Central memory CD4-positive, alpha-beta T cell (primary cell): ENCODE measurements at regions not wholly inside any gene's neighbourhood (a gene's known extent, or its start where the extent isn't known, plus 50 kb on each side); places are given as distances from the start of the nearest gene placed in this dataset.

ENCODE experiments used
- DNase-seq: peaks from one replicate; pipeline ENCODE4 v3.0.0; 2022

DNA sequence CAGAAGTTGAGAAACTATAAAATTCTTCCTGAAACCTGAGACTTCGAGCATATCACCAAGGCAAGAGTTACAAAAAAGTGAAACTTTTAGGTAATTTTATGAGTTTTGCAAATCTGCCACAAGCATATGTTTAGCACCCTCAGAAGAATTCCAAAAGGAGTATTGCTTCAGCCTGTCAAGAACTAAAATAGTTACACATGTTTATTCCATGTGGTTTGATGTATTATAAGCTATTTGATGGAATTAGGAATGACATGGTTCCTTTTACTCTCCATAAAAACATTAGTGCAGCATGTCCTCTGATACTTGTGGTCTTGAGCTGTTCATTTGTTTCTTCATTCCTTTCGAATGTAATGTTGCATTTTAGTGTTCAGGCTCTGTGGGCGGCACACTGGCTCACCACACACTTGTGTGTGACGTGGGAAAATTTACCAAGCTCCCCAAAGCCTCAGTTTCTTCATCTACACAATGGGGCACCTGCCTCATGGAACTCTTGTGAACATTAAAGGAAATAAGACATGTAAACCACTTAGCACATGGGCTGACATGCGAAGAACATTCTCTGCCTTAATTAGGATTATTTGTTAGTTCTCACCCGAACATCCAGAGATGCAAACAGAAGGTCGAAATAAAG is 204.2 kb upstream of the FOXF1 start:
- DNase-seq = no peak

DNA sequence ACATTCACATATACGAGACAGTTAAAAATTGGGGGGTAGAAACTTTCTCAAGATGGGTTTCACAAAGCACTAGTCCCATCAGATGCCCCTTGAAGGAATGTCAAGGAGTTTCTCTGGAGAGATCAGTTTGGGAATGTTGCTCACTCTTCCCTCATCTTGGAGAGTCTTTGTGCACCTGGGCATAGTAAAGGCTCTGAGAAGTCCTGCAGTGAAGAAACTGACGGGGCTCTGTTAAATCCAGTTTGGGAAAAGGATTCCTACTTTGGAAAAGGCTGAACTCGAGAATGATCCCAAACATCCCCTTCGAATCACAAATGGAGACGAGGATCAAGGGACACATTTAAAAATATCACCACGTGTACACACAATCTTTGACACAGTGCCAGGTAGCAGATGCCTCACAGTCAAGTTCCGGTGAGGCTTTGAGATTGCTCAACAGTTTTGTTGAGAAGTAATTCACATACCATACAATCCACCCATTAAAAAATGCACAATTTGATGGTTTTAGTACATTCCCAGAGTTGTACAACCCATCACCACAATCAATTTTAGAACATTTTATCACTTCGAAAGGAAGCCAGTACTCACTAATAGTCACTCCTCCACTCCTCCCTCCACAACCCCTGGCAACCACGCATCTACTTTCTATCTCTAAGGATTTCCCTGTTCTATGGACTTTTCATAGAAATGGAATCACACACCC is 203.4 kb upstream of the FOXF1 start:
- no peak for DNase-seq

DNA sequence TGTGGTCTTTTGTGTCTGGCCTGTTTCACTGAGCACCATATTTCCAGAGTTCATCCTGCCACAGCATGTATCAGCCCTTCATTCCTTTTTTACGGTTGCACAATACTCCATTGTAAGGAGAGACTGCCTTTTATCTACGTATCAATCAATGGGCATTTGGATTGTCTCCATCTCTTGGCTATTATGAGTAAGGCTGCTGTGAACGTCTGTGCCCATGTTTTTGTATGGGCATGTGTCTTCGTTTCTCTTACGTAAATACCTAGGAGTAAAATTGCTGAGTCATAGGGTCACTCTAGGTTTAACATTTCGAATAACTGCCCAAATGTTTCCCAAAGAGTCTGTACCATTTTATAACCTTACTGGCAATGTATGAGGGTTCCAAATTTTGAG is 202.8 kb upstream of the FOXF1 start:
- DNase-seq = no peak

DNA sequence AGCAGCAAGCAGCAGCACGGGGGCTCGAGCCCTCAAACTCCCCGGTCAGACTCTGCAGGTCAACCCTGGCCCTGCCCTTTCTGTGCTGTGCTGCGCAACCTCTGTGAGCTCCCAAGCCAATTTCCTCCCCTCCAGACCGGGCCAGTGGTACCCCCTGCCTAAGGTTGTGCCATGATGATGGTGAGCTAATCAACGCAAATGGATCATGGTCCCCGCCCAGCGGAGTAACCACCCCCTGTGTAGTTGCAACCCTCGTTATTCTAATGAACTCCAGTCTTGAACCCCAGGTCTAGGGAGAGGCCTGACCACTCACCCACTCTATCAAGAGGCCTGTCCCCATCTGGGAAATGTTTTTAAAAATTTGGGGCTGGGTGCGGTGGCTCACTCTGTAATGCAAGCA is 201.8 kb upstream of the FOXF1 start:
- no peak for DNase-seq

DNA sequence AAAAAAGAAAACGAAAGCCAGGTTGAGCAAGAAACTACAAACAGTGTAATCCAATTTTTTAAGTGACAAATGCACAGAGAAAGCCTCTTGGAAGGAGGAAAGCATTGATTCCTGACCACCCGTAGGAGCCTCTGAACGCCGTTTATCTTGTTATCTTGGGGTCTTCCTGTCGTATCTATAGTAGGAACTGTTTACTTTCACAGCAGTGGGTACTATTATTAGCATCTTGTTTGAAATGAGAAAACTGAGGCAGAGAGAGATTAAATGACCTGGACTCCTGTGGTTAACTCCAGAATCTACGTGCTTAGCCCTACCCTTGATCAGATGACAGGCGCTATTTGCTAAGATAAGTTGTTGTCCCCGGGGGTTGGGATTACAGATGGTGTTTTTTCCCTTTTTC is 196.7 kb upstream of the FOXF1 start:
- no peak for DNase-seq

DNA sequence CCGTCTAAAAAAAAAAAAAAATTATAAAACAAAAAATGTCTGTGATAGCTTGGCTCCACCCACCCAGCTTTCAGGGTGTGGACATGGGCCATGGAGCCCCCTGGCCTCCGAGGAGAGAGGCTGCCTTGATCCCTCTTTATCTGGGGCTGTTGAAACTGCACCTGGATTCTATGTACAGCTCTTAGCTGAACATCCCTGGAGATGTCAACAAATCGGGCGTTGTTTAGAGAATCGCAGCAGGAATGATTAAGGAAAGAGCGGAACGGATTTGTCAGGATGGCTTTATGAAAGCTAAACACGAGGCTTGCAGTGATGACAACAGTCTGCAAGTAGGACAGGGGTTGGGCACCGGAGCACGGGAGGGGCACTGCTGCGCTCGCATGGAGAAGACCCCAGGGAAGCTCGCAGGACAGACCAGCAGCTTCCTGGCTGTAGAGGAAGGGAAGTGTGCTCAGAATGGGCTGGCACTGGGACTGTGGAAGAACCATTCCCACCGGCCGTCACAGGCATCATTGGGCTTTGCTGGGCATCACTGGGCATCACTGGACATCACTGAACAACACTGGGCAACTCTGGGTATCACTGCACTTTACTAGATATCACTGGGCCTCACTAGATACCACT is 195.8 kb upstream of the FOXF1 start:
- no peak for DNase-seq

DNA sequence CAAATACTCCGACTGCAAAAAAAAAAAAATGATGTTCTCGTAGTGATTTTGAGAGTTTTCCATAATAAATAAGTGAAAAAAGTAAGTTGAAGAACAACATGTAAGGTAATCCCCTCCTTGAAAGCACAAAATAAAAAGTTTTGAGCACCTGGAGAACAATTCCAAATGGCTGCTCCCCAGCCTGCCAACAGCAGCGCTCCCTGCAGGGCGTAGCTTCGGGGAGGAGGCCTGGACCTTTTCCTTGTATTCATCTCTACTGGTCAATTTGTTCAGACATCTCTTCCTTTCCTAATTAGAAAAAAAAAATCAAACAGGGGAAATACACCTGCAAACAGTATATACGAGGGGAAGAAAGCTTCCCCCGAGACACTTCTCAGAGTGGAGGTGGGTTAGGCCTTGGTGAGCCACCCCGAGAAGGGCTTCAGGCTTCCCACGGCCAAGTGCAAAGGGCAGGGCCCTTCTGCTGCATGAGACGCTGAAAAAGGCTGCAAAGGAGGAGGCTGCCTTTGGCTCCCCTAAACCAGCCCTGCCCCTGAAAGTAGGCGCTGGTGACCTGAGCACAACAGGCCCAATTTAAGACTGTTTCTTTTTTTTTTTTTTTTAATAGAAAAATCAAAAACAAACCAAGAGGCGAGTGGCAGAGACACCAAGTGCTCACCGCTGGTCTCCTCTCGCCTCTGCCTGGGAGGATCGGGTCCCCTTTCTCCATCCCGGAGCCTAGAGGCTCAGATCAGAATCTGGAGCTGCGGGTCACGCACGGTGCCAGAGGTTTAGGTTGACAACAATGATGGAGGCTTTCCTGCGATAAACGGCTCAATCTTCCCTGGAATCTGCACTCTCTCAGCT is 193.1 kb upstream of the FOXF1 start:
- DNase-seq = no peak

DNA sequence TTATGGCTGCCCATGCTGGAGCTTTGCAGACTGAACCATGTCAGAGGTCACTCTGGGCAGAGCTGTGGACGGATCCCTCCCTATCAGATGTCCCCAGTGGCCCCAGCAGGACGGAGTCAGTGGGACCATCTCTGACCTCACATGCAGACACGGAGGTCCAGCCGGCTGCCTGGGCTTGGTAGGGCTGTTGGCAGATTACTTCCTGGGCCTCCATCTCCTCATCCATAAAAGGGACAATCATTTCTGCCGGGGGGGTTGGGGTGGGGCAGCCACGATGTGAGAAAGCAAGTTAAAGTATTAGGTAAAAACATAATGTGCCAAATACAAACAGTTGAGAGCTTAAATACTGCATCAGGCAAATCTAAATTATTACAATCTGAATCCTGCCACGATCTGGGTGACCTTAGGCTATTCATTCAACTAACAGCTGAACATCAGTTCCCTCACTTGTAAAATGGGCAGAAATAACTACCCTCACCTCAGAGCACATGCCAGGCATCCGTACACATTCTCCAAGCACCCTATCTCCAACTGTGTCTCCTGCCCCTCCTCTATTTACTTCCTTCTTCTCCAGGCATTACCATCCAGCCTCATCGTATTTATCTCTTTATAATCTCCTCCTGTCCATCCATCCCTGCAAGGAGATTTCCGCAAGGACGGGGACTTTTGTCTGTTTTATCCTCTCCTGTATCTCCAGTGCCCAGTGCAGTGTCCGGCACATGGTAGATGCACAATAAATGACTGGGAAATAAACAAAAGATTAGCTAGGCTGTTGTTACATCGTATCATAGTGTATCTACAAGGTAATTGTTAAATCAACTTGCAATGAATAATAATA is 192.3 kb upstream of the FOXF1 start:
- DNase-seq = no peak

DNA sequence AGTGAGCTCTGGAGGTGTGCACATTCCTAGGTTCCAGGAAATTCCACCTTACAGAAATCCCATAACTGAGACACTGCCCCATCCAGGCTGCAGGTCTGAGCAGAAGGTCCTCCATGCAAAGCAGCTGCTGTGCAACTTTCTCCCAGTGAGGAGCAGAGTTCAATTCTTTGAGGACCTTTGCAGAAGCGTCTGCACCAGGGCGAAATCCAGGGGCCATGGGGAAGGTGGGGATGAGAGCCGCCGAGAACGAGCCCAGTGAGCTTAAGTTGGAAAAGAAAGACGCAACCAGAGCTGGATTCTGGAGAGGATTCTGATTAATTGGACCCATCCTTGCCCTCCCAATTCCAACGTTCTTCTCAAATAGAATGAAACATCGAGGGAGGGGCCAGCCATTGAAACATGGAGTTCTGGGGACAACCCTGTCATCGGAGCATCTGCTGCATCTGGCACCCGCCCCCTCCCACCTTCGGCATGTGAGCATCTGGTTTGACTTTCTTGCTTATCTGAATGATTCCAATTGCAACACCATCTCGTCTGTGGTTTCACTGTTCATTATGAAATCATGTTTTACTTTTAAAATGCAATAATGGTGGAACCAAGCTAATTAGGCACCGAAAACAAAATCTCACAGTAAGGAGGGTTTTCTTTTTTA is 190.6 kb upstream of the FOXF1 start:
- no peak for DNase-seq

DNA sequence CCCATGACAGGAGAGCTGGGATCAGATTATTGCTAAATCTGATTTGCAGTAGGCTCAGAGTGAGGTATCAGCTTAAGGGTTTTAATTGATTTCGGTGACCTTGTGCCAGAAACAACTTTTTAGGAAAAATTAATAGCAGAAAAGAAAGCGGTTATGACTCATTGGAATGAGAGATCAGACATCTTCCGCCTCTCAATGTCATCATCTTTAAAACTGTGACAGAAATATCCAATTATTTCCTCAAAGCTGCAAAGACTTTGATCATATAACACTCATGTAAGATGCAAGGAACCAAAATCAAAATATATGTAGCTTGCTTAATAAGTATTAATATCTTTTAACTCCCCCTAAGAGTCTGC is 190.1 kb upstream of the FOXF1 start:
- no peak for DNase-seq

DNA sequence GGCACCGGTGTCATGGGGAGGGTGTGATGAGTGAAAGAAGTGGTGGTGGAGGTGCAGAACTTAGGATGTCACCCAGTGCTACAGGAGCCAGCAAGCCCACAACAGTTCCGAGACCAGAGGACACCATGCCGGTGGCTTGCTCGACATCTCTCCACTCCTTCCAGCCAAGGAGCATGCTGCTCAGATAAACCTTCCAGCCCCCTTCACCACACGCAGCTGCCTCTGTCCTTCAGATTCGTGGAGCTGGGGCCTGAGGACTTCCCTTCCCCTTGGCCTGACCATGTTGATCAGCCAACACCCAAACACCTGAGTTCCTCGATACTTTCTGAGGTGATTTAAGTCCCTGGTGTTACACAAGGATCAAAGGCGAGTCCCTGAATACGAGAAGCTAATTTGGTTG is 188.8 kb upstream of the FOXF1 start:
- DNase-seq = no peak

DNA sequence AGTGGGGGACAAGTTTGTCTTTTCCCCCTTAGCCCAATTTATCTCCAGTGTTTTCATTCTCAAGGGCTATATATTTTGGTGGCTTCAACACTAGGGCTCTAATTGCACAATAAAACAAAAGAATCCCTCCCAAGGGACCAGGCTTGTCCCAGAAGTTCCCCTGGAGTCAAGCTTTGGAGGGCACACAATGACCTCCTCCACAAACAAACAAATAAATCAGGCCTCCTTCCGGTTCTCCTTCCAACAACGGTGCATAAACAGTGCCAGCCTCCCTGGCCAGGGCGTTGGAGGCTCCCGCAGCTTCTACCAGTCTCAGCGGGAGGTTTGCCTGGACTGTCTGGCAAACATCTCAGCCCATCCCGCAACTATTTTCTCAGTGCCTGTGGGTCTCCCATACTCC is 188.0 kb upstream of the FOXF1 start:
- no peak for DNase-seq

DNA sequence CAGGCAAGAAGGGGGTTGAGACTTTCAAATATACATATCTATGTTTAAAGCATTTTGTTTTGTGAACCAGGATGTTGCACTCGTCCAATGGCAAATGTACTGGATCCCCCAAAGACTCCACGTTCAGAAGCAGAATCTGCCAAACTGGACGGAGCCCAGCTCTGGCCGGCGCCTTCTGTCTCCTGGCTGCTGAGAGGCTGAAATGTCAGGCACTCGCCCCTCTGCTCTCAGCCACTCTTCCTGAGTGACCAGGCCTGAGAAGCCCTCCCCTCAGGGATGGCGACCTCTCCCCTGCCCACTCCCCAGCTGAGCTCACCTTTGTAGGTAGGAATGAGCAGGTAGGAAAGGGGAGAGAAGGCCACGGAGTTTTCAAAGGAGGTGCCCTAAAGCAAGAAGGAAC is 187.5 kb upstream of the FOXF1 start:
- no peak for DNase-seq

DNA sequence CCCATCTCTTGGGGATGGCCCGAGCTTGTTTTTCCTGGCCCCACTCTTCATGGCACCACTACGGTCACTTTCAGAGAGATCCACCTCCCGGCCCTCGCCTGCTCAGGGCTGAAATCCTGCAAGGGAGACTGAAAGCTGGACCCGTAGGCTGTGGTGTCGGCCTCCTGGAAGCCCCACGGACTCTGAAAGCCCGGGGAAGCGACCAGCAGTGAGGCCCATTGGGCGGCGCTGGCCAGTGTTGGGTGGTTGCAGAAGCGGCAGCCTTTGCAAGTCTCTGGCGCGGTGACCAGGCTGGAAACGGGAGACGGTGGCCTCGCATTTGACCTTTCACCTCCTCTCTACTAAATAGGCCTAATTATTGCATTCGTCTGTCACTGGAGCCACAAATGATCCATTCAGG is 186.0 kb upstream of the FOXF1 start:
- DNase-seq = no peak

DNA sequence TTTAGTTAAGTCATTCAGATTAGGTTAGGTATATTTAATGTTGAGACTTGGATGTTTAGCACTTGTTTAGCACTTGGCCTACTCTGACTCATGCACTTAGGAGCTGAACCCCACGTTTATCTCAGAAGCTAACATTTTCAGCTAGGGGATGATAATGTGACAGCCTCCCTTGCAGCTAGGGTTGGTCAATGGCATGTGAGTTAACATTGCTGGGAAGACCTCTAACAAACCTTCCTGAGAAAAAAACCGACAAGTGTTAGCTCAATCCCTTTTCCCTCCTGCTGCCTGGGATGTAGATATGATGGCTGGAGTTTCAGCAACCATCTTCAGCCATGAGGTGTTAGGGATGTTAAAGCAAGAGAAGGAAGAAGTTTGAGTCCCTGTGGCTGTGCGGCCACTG is 185.0 kb upstream of the FOXF1 start:
- no peak for DNase-seq

DNA sequence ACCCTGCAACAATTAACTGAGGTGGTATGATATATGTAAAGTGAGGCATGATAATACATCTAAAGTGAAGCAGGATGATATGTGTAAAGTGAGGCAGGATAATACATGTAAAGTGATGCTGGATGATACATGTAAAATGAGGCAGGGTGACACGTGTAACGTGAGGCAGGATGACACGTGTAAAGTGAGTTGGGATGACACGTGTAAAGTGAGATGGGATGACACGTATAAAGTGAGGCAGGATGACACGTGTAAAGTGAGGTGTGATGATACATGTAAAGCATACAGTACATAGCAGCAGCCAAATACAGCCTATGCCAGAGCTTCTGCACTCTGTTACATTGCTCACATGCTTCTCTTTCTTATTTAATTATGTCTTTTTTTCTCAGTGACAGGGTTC is 184.4 kb upstream of the FOXF1 start:
- no peak for DNase-seq

DNA sequence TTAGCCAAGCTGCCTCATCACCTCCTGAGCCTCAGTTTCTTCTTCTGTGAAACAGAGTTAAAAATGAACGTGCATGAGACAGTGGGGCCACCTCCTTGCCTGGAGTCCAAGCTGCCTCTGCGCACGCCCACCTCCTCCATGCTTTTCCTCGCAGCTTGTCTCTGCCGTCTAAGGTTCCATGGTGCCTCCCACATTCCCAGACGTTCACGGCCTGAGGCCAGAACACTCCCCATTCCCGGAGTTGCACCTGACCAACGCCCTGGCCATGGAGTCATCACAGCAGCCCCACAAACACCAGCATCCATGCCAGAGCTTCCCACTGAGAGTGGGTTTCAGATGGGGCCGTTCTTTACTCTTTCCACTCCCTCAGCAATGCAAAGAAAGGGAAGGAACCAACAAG is 183.0 kb upstream of the FOXF1 start:
- DNase-seq = no peak

DNA sequence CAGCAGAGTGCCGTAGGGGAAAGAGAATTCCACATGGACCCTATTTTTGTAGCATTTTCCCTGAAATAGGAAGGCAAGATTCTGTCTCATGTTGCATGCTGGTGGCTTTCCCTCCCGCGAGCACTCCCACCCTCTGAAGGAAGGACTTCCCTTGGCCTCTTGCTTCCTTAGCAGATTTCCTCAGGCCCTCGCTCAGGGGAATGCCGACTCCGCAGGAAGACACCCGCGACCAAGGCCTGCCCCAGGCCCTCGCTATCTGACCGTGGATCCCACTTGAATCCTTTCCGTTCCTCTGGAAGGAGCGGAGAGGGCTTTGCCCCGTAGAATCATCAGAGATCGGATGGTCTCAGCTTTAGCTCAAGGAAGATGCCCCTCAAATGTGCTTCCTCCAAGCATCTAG is 179.4 kb upstream of the FOXF1 start:
- no peak for DNase-seq

DNA sequence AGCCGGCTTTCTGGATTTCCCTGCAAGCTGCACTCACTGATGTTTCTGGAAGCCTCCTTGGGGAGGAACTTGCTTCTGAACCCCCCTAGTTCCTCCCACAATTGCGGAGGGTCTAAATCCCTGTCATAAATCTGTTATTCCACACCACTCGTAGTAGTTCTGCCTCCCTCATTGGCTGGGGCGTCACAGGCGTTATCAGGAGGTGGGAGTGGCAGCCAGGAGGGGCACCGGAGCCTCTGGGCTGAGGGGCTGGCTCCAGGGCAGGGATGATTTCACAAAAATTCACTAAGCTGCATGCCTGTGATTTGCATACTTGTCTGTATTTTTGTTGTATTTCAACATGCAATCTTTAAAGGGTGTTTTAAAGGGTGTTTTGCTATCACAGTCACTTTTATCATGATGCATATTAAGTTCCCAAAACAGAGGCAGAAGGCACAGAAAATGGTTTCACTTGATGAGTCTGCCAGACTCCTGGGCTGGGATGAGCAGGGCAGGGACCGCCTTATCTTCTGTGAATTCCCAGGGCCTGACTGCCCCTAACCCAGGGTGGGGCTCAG is 176.2 kb upstream of the FOXF1 start:
- no peak for DNase-seq

DNA sequence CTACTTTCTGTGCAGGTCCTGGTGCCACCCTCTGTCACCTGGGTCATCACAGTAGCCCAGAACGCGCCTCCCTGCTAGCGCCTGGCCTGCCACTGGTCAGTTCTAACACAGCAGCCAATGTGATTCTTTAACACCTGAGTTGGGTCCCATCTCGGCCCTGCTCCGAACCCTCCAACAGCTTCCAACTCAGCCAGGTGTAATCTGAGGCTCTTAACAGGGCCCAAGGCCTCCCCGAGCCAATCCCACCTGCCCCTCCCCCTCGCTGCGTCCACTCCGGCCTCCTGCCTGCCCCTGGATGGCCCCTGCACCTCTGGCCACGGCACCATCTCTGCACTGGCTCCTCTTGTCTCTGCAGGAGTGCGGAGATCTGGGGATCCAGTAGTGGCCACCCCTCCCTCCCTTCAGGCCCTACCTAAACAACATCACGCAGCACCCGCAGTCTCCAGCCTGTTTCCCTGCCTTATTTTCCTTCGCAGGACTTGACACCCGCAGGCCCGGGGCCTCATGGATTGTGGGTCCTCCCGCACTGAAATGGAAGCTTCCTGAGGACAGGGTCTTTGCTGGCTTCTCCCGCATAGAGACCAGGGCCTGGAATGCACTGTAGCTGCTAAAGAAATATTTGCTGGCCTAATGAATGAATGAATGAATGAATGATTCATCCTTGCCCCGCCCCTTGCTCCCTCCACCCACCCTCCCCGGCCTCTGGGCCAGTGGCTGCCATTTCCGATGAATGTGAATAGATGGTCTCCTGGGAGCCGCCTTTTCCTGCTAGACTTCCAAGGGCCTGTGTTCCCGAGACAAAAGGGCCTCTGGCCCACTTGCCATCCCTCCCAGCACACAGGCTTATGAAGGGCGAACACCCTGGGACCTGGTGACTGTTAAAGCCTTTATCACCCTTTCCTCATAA is 174.8 kb upstream of the FOXF1 start:
- DNase-seq = no peak

DNA sequence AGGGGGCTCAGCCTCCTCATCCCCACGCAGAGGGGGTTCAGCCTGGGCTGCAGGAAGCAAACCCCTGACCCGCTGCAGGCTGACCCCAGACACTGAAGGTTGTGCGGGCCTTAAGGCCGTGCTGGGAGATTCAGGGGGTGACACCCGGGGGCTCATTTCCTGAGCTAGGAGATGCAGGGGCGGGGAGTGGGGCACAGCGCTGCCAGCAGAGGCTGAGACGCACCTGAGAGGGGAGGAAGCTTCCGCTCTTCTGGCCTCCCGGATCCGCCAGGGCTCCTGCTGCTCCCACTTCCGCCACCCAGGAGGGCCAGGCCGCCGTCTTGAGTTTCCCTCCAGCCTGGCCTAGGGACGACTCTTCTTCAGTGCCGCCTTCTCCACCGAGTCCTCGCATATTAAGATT is 173.2 kb upstream of the FOXF1 start:
- no peak for DNase-seq
